ENCODE measurements at regions not wholly inside any gene's neighbourhood (a gene's known extent, or its start where the extent isn't known, plus 50 kb on each side); places are given as distances from the start of the nearest gene placed in this dataset.
"Not testable (repeated sequence)": the region's sequence is repeated elsewhere in the genome, so short reads cannot be mapped to it uniquely, and the experiment has no call there.

- WGBS, 2 donors: 70 to 77% methylated on average over 3 of the region's 7 CpGs
- H3K27me3 ChIP-seq; H3K4me1 ChIP-seq; H3K36me3 ChIP-seq; H3K4me3 ChIP-seq; DNase-seq; intact Hi-C loops (cut with DNase I); H3K27ac ChIP-seq; H3K9me3 ChIP-seq: not testable (repeated sequence)
Observed at GRCh38 chr9:67410606-67411220, 418.4 kb upstream of the SPATA31A3 start.

GRCh38 chr9:67403739-67404138 is 411.4 kb upstream of the SPATA31A3 start:
- H3K27ac ChIP-seq; H3K4me3 ChIP-seq; H3K36me3 ChIP-seq; DNase-seq; H3K27me3 ChIP-seq; intact Hi-C loops (cut with DNase I); H3K4me1 ChIP-seq; H3K9me3 ChIP-seq: not testable (repeated sequence)
- no CpG with 5 or more reads among the region's 4 CpGs for WGBS, 2 donors

- H3K4me3 ChIP-seq; intact Hi-C loops (cut with DNase I); H3K9me3 ChIP-seq; H3K27ac ChIP-seq; H3K36me3 ChIP-seq; DNase-seq; H3K4me1 ChIP-seq; H3K27me3 ChIP-seq: not testable (repeated sequence)
- WGBS, 2 donors: 90 to 93% methylated on average over 2 of the region's 2 CpGs
Observed at GRCh38 chr9:67397731-67398130, 405.4 kb upstream of the SPATA31A3 start.

GRCh38 chr9:67394782-67395181 is 402.4 kb upstream of the SPATA31A3 start:
- H3K36me3 ChIP-seq; H3K9me3 ChIP-seq; H3K4me1 ChIP-seq; H3K27me3 ChIP-seq; H3K4me3 ChIP-seq; DNase-seq; H3K27ac ChIP-seq; intact Hi-C loops (cut with DNase I): not testable (repeated sequence)
- WGBS, 2 donors: 0% methylated on average over 1 of the region's 5 CpGs; no CpG with 5 or more reads in 1 of the 2 donors

GRCh38 chr9:67394038-67394437 is 401.7 kb upstream of the SPATA31A3 start:
- H3K9me3 ChIP-seq; H3K4me3 ChIP-seq; intact Hi-C loops (cut with DNase I); H3K4me1 ChIP-seq; H3K36me3 ChIP-seq; H3K27me3 ChIP-seq; DNase-seq; H3K27ac ChIP-seq: not testable (repeated sequence)
- 9% methylated on average over 2 of the region's 4 CpGs; no CpG with 5 or more reads in 1 of the 2 donors for WGBS, 2 donors

- H3K27me3 ChIP-seq; H3K9me3 ChIP-seq; H3K4me3 ChIP-seq; H3K36me3 ChIP-seq; H3K4me1 ChIP-seq; DNase-seq; H3K27ac ChIP-seq; intact Hi-C loops (cut with DNase I): not testable (repeated sequence)
- WGBS, 2 donors: no CpG with 5 or more reads among the region's 2 CpGs
Observed at GRCh38 chr9:67369664-67370063, 377.3 kb upstream of the SPATA31A3 start.

- H3K9me3 ChIP-seq; intact Hi-C loops (cut with DNase I); H3K4me1 ChIP-seq; H3K27ac ChIP-seq; DNase-seq; H3K4me3 ChIP-seq; H3K36me3 ChIP-seq; H3K27me3 ChIP-seq: not testable (repeated sequence)
- no CpG with 5 or more reads among the region's 7 CpGs for WGBS, 2 donors
Observed at GRCh38 chr9:67362325-67362724, 370.0 kb upstream of the SPATA31A3 start.

- H3K27me3 ChIP-seq; intact Hi-C loops (cut with DNase I): not testable (repeated sequence)
- WGBS, 2 donors: no CpG with 5 or more reads among the region's 4 CpGs
Observed at GRCh38 chr9:67353961-67354360, 361.6 kb upstream of the SPATA31A3 start.

GRCh38 chr9:67349424-67349759 is 357.0 kb upstream of the SPATA31A3 start:
- H3K27me3 ChIP-seq; H3K27ac ChIP-seq; H3K4me1 ChIP-seq; H3K9me3 ChIP-seq; H3K36me3 ChIP-seq; H3K4me3 ChIP-seq; intact Hi-C loops (cut with DNase I); DNase-seq: not testable (repeated sequence)
- no CpG with 5 or more reads among the region's 2 CpGs for WGBS, 2 donors

More at GRCh38 chr9:67353961-67354360, 361.6 kb upstream of the SPATA31A3 start:
- not testable (repeated sequence) for H3K4me3 ChIP-seq, H3K36me3 ChIP-seq, H3K4me1 ChIP-seq, H3K9me3 ChIP-seq, H3K27ac ChIP-seq, DNase-seq

GRCh38 chr9:67348562-67349423 is 356.4 kb upstream of the SPATA31A3 start:
- H3K27me3 ChIP-seq; H3K4me3 ChIP-seq; intact Hi-C loops (cut with DNase I); H3K36me3 ChIP-seq; DNase-seq; H3K4me1 ChIP-seq; H3K9me3 ChIP-seq; H3K27ac ChIP-seq: not testable (repeated sequence)
- WGBS, 2 donors: no CpG with 5 or more reads among the region's 2 CpGs

- H3K9me3 ChIP-seq; H3K27me3 ChIP-seq; H3K4me3 ChIP-seq; H3K4me1 ChIP-seq; DNase-seq; H3K36me3 ChIP-seq; intact Hi-C loops (cut with DNase I); H3K27ac ChIP-seq: not testable (repeated sequence)
- WGBS, 2 donors: 75 to 92% methylated on average over 1 of the region's 4 CpGs
Observed at GRCh38 chr9:67348094-67348493, 355.7 kb upstream of the SPATA31A3 start.

- H3K4me1 ChIP-seq; H3K27ac ChIP-seq; H3K9me3 ChIP-seq; DNase-seq; intact Hi-C loops (cut with DNase I); H3K4me3 ChIP-seq; H3K36me3 ChIP-seq; H3K27me3 ChIP-seq: not testable (repeated sequence)
- WGBS, 2 donors: no CpG with 5 or more reads among the region's 7 CpGs
Observed at GRCh38 chr9:67339216-67339615, 346.9 kb upstream of the SPATA31A3 start.

GRCh38 chr9:67338201-67338600 is 345.9 kb upstream of the SPATA31A3 start:
- H3K4me1 ChIP-seq; H3K27me3 ChIP-seq; H3K9me3 ChIP-seq; H3K36me3 ChIP-seq; H3K4me3 ChIP-seq; H3K27ac ChIP-seq; intact Hi-C loops (cut with DNase I): not testable (repeated sequence)
- DNase-seq: peak; percentile 1
- WGBS, 2 donors: 91 to 96% methylated on average over 5 of the region's 12 CpGs
